ENCODE measurements at regions not wholly inside any gene's neighbourhood (a gene's known extent, or its start where the extent isn't known, plus 50 kb on each side); places are given as distances from the start of the nearest gene placed in this dataset.

DNA sequence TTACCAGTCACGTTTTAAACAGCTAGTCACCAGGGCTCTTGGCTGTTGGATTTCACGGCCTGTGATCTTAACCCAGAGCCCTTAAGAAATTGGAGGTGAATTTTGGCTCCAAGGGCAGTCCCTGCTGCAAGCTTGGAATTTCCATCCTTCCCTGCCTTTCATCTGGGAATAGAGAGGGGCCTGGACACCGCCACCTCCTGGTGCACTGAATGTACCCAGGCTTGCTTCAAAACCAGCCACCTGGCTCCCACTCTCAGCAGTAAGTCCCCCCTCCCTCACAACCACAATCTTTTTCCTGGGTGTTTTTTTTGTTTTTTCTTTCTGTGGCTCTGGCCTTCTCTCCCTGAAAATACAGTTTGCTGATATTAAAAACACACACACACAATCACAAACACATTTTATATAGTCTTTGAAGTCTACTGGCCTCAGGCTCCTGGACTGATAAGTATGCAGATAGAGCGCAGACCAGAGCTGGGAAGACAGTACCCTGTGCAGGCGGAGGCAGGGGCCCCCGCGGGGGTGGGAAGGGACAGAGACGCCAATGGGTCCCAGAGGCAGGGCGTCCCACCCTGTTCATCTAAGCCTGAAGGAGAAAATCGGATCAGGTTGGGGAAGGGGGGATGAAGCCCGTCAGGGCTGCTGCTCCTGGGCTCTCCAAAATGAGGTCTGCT, 65.8 kb upstream of the IGSF21 start:
- no peak overlapping the region for H3K27ac ChIP-seq (ENCODE audit: low read depth, low read length)
- no peak overlapping the region for H4K5ac ChIP-seq (ENCODE audit: low read length)
- H2BK5ac ChIP-seq (ENCODE audit: low read length): no peak overlapping the region
- no peak overlapping the region for H2BK15ac ChIP-seq (replicated peaks; ENCODE audit: low read depth)
- H3K4me1 ChIP-seq (ENCODE audit: control insufficient read depth, low read depth, low read length): no peaks in the 10 kb centered on the region
- peak; percentile 50 for DNase-seq
- WGBS (ENCODE audit: extremely low coverage, insufficient coverage, low lambda C conversion rate): no CpG with 5 or more reads among the region's 11 CpGs
- H4K8ac ChIP-seq (ENCODE audit: low read depth, low read length): no peak overlapping the region
- H3K23ac ChIP-seq (ENCODE audit: low read length): no peak overlapping the region
- H3K79me2 ChIP-seq (ENCODE audit: control insufficient read depth, insufficient read depth, low read length): no peaks in the 10 kb centered on the region
- H3K4me2 ChIP-seq (ENCODE audit: low read length): no peak overlapping the region
- no peak overlapping the region for H2AK5ac ChIP-seq (ENCODE audit: low read length)
- no peak overlapping the region for H3K18ac ChIP-seq (ENCODE audit: low read length)
- no peaks in the 10 kb centered on the region for H3K27me3 ChIP-seq (ENCODE audit: insufficient read depth, low read length, poor library complexity)
- H3K56ac ChIP-seq (ENCODE audit: low read length): no peak overlapping the region
- no peak overlapping the region for H3K9ac ChIP-seq (ENCODE audit: low read length)
- H3K79me1 ChIP-seq (ENCODE audit: low read length): no peaks in the 10 kb centered on the region
- H3K4me3 ChIP-seq (ENCODE audit: low read length): no peak overlapping the region
- no peaks in the 10 kb centered on the region for H3K36me3 ChIP-seq (ENCODE audit: control insufficient read depth, insufficient read depth, low read length)
- H3K4ac ChIP-seq (ENCODE audit: low read depth, low read length): no peak overlapping the region
- no peak overlapping the region for H2BK120ac ChIP-seq (ENCODE audit: low read depth, low read length)

DNA sequence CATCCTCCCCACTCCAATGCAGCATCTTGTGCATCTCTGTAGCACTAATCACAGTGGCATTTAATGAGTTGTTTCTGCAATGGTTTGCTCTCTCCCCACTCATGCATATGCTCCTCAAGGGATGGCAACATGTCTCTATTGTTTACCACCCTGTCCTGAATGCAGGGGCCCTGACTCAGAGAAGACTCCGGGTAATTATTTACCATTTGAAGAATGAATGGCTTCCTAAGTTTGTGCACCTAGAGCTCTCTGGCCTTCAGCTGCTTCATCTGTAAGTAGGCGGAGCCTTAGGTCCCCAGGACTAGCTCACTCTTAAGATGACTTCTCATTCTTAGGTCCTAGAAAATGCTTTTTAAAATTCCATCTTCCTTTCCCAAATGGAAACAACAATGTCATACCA, 63.7 kb upstream of the IGSF21 start:
- no peaks in the 10 kb centered on the region for H3K79me2 ChIP-seq (ENCODE audit: control insufficient read depth, insufficient read depth, low read length)
- no peaks in the 10 kb centered on the region for H3K36me3 ChIP-seq (ENCODE audit: control insufficient read depth, insufficient read depth, low read length)
- H3K4me1 ChIP-seq (ENCODE audit: control insufficient read depth, low read depth, low read length): no peaks in the 10 kb centered on the region
- no peak overlapping the region for H2BK15ac ChIP-seq (replicated peaks; ENCODE audit: low read depth)
- no peak for DNase-seq
- no peak overlapping the region for H3K23ac ChIP-seq (ENCODE audit: low read length)
- H2BK120ac ChIP-seq (ENCODE audit: low read depth, low read length): no peak overlapping the region
- H3K4ac ChIP-seq (ENCODE audit: low read depth, low read length): no peak overlapping the region
- H3K27ac ChIP-seq (ENCODE audit: low read depth, low read length): no peak overlapping the region
- no peak overlapping the region for H3K9ac ChIP-seq (ENCODE audit: low read length)
- no peak overlapping the region for H2AK5ac ChIP-seq (ENCODE audit: low read length)
- WGBS (ENCODE audit: extremely low coverage, insufficient coverage, low lambda C conversion rate): no CpG with 5 or more reads among the region's 2 CpGs
- H3K27me3 ChIP-seq (ENCODE audit: insufficient read depth, low read length, poor library complexity): no peaks in the 10 kb centered on the region
- H4K8ac ChIP-seq (ENCODE audit: low read depth, low read length): no peak overlapping the region
- no peaks in the 10 kb centered on the region for H3K79me1 ChIP-seq (ENCODE audit: low read length)
- no peak overlapping the region for H3K56ac ChIP-seq (ENCODE audit: low read length)
- no peak overlapping the region for H3K4me2 ChIP-seq (ENCODE audit: low read length)
- H3K18ac ChIP-seq (ENCODE audit: low read length): no peak overlapping the region
- no peak overlapping the region for H2BK5ac ChIP-seq (ENCODE audit: low read length)
- H3K4me3 ChIP-seq (ENCODE audit: low read length): no peak overlapping the region
- no peak overlapping the region for H4K5ac ChIP-seq (ENCODE audit: low read length)

- Histone ChIP-seq H3K4me3 (ENCODE audit: low read length) (no peak overlapping the region), H2BK15ac (replicated peaks; ENCODE audit: low read depth) (no peak overlapping the region), H3K27ac (ENCODE audit: low read depth, low read length) (no peak overlapping the region), H3K79me2 (ENCODE audit: control insufficient read depth, insufficient read depth, low read length) (no peaks in the 10 kb centered on the region), H2AK5ac (ENCODE audit: low read length) (no peak overlapping the region), H2BK120ac (ENCODE audit: low read depth, low read length) (no peak overlapping the region), H4K8ac (ENCODE audit: low read depth, low read length) (no peak overlapping the region), H3K27me3 (ENCODE audit: insufficient read depth, low read length, poor library complexity) (no peaks in the 10 kb centered on the region), H3K4me2 (ENCODE audit: low read length) (no peak overlapping the region), H2BK5ac (ENCODE audit: low read length) (no peak overlapping the region), H3K4ac (ENCODE audit: low read depth, low read length) (no peak overlapping the region), H3K4me1 (ENCODE audit: control insufficient read depth, low read depth, low read length) (no peaks in the 10 kb centered on the region), H3K79me1 (ENCODE audit: low read length) (no peaks in the 10 kb centered on the region), H4K5ac (ENCODE audit: low read length) (no peak overlapping the region), H3K36me3 (ENCODE audit: control insufficient read depth, insufficient read depth, low read length) (no peaks in the 10 kb centered on the region), H3K9ac (ENCODE audit: low read length) (no peak overlapping the region), H3K56ac (ENCODE audit: low read length) (no peak overlapping the region), H3K23ac (ENCODE audit: low read length) (no peak overlapping the region), H3K18ac (ENCODE audit: low read length) (no peak overlapping the region)
- no CpG with 5 or more reads among the region's 5 CpGs for WGBS (ENCODE audit: extremely low coverage, insufficient coverage, low lambda C conversion rate)
- DNase-seq: no peak
These were observed 62.4 kb upstream of the IGSF21 start for GRCh38 chr1:18045203-18045602.

DNA sequence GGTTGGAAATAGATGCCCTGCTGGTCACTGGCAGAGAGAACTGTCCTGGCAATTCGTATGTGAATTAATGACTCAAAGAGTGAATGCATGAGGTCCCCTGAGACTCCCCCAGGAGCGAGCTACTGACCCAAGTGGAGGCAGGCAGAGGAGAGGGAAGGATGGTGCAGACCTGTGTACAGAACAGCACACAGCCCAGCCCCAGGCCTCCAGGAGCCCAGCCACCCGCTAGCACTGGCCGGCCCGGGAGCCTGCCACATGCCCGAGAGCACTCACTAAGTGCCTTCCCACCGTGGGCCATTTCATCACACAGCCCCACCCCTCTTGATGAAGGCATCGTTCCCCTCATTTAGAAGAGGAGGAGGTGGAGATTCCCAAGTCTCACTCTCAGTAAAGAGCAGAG, 62.0 kb upstream of the IGSF21 start:
- no peak overlapping the region for H2BK120ac ChIP-seq (ENCODE audit: low read depth, low read length)
- no peak overlapping the region for H3K23ac ChIP-seq (ENCODE audit: low read length)
- H3K27me3 ChIP-seq (ENCODE audit: insufficient read depth, low read length, poor library complexity): no peaks in the 10 kb centered on the region
- H3K27ac ChIP-seq (ENCODE audit: low read depth, low read length): no peak overlapping the region
- no peak overlapping the region for H4K5ac ChIP-seq (ENCODE audit: low read length)
- no peak overlapping the region for H3K56ac ChIP-seq (ENCODE audit: low read length)
- H3K18ac ChIP-seq (ENCODE audit: low read length): no peak overlapping the region
- H3K4me1 ChIP-seq (ENCODE audit: control insufficient read depth, low read depth, low read length): no peaks in the 10 kb centered on the region
- H2AK5ac ChIP-seq (ENCODE audit: low read length): no peak overlapping the region
- no peak overlapping the region for H2BK5ac ChIP-seq (ENCODE audit: low read length)
- no peaks in the 10 kb centered on the region for H3K79me2 ChIP-seq (ENCODE audit: control insufficient read depth, insufficient read depth, low read length)
- H3K79me1 ChIP-seq (ENCODE audit: low read length): no peaks in the 10 kb centered on the region
- H3K4ac ChIP-seq (ENCODE audit: low read depth, low read length): no peak overlapping the region
- no peaks in the 10 kb centered on the region for H3K36me3 ChIP-seq (ENCODE audit: control insufficient read depth, insufficient read depth, low read length)
- H2BK15ac ChIP-seq (replicated peaks; ENCODE audit: low read depth): no peak overlapping the region
- no peak overlapping the region for H3K4me3 ChIP-seq (ENCODE audit: low read length)
- WGBS (ENCODE audit: extremely low coverage, insufficient coverage, low lambda C conversion rate): no CpG with 5 or more reads among the region's 8 CpGs
- no peak for DNase-seq
- H4K8ac ChIP-seq (ENCODE audit: low read depth, low read length): no peak overlapping the region
- no peak overlapping the region for H3K9ac ChIP-seq (ENCODE audit: low read length)
- no peak overlapping the region for H3K4me2 ChIP-seq (ENCODE audit: low read length)

GRCh38 chr1:18047122-18047521, 60.5 kb upstream of the IGSF21 start:
- H3K23ac ChIP-seq (ENCODE audit: low read length): no peak overlapping the region
- H3K36me3 ChIP-seq (ENCODE audit: control insufficient read depth, insufficient read depth, low read length): no peaks in the 10 kb centered on the region
- no peak overlapping the region for H4K5ac ChIP-seq (ENCODE audit: low read length)
- no peak overlapping the region for H3K27ac ChIP-seq (ENCODE audit: low read depth, low read length)
- no peak overlapping the region for H2BK15ac ChIP-seq (replicated peaks; ENCODE audit: low read depth)
- H2BK120ac ChIP-seq (ENCODE audit: low read depth, low read length): no peak overlapping the region
- no CpG with 5 or more reads among the region's 3 CpGs for WGBS (ENCODE audit: extremely low coverage, insufficient coverage, low lambda C conversion rate)
- H3K18ac ChIP-seq (ENCODE audit: low read length): no peak overlapping the region
- H3K79me2 ChIP-seq (ENCODE audit: control insufficient read depth, insufficient read depth, low read length): no peaks in the 10 kb centered on the region
- no peaks in the 10 kb centered on the region for H3K27me3 ChIP-seq (ENCODE audit: insufficient read depth, low read length, poor library complexity)
- H3K4me2 ChIP-seq (ENCODE audit: low read length): no peak overlapping the region
- no peak overlapping the region for H2BK5ac ChIP-seq (ENCODE audit: low read length)
- no peak overlapping the region for H3K56ac ChIP-seq (ENCODE audit: low read length)
- no peak overlapping the region for H4K8ac ChIP-seq (ENCODE audit: low read depth, low read length)
- no peak overlapping the region for H3K4ac ChIP-seq (ENCODE audit: low read depth, low read length)
- H2AK5ac ChIP-seq (ENCODE audit: low read length): no peak overlapping the region
- DNase-seq: no peak
- no peak overlapping the region for H3K4me3 ChIP-seq (ENCODE audit: low read length)
- no peak overlapping the region for H3K9ac ChIP-seq (ENCODE audit: low read length)
- H3K79me1 ChIP-seq (ENCODE audit: low read length): no peaks in the 10 kb centered on the region
- H3K4me1 ChIP-seq (ENCODE audit: control insufficient read depth, low read depth, low read length): no peaks in the 10 kb centered on the region

DNA sequence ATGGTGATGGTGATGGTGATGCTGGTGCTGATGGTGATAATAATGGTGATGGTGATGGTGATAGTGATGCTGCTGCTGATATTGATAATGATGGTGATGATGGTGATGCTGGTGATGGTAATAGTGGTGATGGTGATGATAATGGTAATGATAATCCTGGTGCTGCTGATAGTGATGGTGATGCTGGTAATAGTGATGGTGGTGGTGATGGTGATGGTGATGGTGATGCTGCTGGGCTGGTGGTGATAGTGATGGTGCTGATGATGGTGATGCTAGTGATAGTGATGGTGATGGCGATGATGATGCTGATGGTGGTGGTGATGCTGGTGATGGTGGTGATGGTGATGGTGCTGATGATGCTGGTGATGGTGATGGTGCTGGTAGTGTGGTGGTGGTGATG, 58.4 kb upstream of the IGSF21 start:
- H3K56ac ChIP-seq (ENCODE audit: low read length): no peak overlapping the region
- H3K23ac ChIP-seq (ENCODE audit: low read length): no peak overlapping the region
- no peak overlapping the region for H3K4me2 ChIP-seq (ENCODE audit: low read length)
- no peak overlapping the region for H2AK5ac ChIP-seq (ENCODE audit: low read length)
- no peaks in the 10 kb centered on the region for H3K27me3 ChIP-seq (ENCODE audit: insufficient read depth, low read length, poor library complexity)
- no peak overlapping the region for H4K5ac ChIP-seq (ENCODE audit: low read length)
- H2BK15ac ChIP-seq (replicated peaks; ENCODE audit: low read depth): no peak overlapping the region
- H3K27ac ChIP-seq (ENCODE audit: low read depth, low read length): no peak overlapping the region
- no peaks in the 10 kb centered on the region for H3K79me2 ChIP-seq (ENCODE audit: control insufficient read depth, insufficient read depth, low read length)
- no peak overlapping the region for H3K4me3 ChIP-seq (ENCODE audit: low read length)
- no peak overlapping the region for H3K18ac ChIP-seq (ENCODE audit: low read length)
- no peak for DNase-seq
- WGBS (ENCODE audit: extremely low coverage, insufficient coverage, low lambda C conversion rate): no CpG with 5 or more reads among the region's 1 CpG
- no peak overlapping the region for H3K4ac ChIP-seq (ENCODE audit: low read depth, low read length)
- no peak overlapping the region for H2BK120ac ChIP-seq (ENCODE audit: low read depth, low read length)
- no peak overlapping the region for H3K9ac ChIP-seq (ENCODE audit: low read length)
- no peak overlapping the region for H4K8ac ChIP-seq (ENCODE audit: low read depth, low read length)
- H3K4me1 ChIP-seq (ENCODE audit: control insufficient read depth, low read depth, low read length): no peaks in the 10 kb centered on the region
- no peaks in the 10 kb centered on the region for H3K79me1 ChIP-seq (ENCODE audit: low read length)
- no peak overlapping the region for H2BK5ac ChIP-seq (ENCODE audit: low read length)
- H3K36me3 ChIP-seq (ENCODE audit: control insufficient read depth, insufficient read depth, low read length): no peaks in the 10 kb centered on the region
